ENCODE measurements at regions not wholly inside any gene's neighbourhood (a gene's known extent, or its start where the extent isn't known, plus 50 kb on each side); places are given as distances from the start of the nearest gene placed in this dataset.
"Not testable (repeated sequence)": the region's sequence is repeated elsewhere in the genome, so short reads cannot be mapped to it uniquely, and the experiment has no call there.

GRCh38 chr13:50618206-50618605 is 225.3 kb downstream of the DLEU7 start:
- no peak for DNase-seq

DNA sequence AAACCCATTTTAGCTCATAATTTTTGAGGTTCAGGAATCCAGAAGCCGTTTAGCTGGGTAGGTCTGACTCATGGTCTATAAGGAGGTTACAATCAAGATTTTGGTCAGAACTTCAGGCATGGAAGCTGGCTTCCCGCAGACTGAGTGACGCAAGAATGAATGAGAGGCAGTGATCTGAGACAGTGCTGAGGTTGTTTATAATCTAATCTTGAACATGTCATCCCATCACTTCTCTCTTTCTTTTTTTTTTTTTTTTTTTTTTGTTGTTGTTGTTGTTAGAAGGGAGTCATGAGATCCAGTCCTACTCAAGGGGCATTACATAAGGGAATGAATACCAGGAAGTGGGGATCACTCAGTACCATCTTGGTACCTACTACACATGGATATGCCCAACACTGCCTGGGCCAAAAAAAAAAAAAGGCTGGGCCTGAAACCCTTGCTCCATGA is 217.4 kb downstream of the DLEU7 start:
- no peak for DNase-seq

GRCh38 chr13:50627111-50627510 is 216.4 kb downstream of the DLEU7 start:
- no peak for DNase-seq

- DNase-seq = not testable (repeated sequence)
These were observed 215.0 kb downstream of the DLEU7 start for GRCh38 chr13:50628512-50628911.

- no peak for DNase-seq
These were observed 214.0 kb downstream of the DLEU7 start for GRCh38 chr13:50629497-50629896.

- no peak for DNase-seq
These were observed 213.5 kb downstream of the DLEU7 start for GRCh38 chr13:50629966-50630365.

GRCh38 chr13:50631041-50631440 is 212.5 kb downstream of the DLEU7 start:
- no peak for DNase-seq

DNA sequence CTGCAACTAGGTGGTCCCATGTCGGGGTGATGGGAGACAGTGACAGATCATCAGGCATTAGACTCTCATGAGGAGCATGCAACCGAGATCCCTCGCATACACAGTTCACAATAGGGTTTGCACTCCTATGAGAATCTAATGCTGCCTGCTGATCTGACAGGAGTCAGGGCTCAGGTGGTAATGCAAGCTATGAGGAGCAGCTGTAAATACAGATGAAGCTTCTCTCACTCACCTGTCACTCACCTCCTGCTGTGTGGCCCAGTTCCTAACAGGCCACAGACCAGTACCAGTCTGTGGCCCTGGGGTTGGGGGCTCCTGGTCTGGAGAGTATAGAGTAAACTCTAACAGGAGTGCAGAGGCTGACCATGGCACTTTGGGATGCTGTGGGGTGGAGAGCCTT is 209.2 kb downstream of the DLEU7 start:
- no peak for DNase-seq

DNA sequence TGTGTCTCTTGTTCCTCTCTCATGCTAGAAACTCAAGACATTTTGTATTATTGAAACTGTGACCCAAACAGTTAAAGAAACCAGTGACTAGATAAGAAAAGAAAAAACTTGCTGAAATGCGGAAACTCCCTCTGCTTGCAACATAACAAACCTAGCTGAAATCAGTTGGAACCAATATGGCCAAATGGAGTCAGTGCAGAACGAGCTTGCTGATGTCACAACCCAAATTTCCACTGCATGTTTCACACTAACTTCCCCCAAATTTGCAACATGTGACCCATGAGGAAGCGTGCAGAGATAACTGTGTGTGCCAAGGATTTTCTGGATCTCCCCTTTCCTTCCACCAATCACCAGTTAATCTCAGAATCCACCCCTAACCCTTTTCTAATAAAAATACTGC is 208.0 kb downstream of the DLEU7 start:
- no peak for DNase-seq

DNA sequence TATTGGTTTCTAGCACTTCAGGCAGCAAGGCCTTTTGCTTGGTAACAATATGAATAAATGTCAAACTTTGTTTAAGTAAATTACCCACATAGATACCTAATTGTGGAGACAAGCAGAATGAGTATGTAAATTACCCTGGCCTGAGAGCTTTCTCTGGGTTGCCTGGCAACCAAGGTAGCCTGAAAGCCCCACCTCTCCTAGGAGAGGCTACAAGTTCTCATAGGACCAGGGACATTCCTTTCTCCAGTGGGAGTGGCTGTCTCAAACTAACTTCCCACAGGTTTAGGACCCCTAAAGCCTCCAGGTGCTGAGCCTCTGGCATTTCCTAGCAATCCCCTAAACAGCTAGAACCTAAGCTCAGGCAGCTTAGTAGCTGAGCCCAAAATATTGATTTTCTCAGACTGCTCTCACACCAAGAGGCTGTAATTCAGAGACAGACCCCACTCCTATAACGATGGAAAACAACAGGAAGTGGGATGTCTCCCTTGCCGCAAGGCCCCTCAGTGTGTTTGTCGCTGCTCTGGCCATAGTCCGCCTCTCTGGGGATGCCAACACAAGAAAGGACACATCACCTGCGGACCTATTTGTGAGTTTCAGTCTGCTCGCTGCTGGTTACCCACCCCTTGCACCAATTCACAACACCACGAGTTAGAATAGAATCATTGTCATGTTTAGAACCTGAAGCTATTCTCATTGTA is 207.3 kb downstream of the DLEU7 start:
- no peak for DNase-seq

- no peak for DNase-seq
These were observed 200.4 kb downstream of the DLEU7 start for GRCh38 chr13:50643060-50643459.

DNA sequence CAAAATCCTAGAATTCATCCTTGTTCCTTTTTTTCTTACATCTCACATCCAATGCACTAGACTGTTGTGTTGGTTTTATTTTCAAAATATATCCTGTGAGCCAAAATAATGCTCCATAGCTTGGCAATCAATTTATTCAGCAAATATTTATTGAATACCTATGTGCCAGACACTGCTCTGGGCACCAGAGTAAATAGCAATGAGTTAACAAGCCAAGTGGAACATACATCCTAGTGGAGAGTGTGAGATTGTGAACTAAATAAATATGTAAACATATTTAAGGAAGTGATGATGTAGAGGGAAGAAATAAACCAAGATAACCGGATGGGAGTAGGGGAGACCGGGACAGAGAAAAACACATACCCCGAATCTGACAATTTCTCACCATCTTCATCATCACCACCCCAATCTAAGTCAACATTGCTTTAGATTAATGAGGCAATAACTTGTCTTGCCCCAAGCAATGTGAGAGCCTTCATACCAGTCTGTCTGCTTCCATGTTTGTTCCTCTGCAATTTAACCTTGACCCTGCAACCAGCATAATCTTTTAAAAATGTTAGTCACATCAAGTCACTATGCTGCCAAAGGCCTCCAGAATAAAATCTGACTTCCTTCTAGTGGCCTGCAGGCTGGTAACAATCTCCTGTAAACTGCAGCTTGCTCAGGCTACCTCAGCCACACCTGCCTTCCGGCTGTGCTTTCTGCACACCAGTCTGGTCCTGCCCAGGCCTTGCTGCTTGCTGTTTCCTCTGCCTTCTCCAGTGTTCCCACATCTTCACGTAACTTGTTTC is 199.2 kb downstream of the DLEU7 start:
- DNase-seq = no peak

- no peak for DNase-seq
These were observed 198.4 kb downstream of the DLEU7 start for GRCh38 chr13:50645092-50645491.

DNA sequence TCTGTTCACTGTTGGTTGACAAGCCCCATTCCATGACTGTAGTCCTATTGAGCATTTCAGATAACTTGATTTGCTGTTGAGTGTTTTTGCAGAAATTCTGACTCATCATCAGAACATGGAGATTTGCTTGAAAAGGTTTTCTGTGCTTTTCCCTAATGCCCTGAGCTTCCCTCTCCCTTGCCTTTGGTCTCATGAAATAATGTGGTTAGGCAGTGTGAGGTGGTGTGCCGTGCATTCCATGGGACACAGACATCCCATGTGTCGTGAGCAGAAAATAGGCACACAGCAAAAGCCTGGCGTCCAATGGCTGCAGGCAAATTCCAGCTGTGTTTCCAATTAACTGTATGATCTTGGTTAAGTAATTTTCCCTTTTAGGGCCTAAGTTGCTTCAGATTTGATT is 197.4 kb downstream of the DLEU7 start:
- no peak for DNase-seq

DNA sequence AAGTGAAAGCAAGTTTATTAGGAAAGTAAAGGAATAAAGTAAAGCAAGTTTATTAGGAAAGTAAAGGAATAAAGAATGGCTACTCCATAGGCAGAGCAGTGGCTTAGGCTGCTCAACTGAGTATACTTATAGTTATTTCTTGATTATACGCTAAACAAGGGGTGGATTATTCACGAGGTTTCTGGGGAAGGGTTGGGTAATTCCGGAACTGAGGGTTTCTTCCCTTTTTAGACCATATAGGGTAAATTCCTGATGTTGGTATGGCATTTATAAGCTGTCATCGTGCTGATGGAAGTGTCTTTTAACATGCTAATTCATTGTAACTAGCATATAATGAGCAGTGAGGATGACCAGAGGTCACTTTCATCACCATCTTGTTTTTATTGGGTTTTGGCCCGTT is 194.3 kb downstream of the DLEU7 start:
- no peak for DNase-seq

DNA sequence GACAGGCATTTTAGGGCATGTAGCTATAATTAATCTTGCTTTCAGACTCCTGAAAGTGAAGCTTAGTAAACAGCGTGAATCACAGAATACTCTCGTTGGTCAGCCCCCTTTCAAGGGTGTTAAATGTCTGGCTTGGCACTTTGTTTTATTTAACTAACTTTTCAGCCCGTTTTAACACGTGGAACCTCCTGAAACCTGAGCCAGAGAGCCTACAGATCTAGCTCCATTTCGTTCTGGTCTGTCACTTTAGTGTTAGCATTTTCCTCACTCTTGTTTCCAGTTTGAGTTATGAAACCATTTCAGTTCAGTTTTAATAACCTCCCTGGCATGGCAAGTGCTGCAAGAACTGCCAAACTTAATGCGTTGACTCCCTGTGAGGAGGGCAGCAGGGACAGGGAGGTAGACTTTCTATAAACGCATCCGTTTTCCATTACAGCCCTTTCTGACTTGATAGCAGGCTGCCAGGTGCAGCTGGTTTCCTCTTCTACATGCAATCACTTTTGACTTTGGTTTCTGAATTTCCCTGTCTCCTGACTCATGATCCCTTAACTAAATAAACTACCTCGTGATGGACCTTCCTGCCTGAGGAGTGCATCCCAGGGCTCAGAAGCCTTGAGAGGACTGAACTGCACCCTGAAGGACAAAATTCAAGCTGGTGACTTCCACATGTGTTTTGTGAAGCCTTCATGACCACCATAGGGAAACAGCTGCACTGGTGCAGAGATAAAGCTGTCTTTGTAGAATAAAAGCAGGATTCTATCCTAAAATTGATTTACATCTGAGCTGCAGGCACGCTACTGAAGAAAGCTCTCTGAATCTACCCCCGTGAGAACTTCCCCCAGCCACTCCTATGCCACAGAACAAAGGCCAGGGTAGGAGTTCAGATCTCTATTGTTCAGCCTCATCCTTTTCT is 192.6 kb downstream of the DLEU7 start:
- no peak for DNase-seq

- no peak for DNase-seq
These were observed 191.6 kb downstream of the DLEU7 start for GRCh38 chr13:50651922-50652321.

- no peak for DNase-seq
These were observed 189.2 kb downstream of the DLEU7 start for GRCh38 chr13:50654331-50654730.

DNA sequence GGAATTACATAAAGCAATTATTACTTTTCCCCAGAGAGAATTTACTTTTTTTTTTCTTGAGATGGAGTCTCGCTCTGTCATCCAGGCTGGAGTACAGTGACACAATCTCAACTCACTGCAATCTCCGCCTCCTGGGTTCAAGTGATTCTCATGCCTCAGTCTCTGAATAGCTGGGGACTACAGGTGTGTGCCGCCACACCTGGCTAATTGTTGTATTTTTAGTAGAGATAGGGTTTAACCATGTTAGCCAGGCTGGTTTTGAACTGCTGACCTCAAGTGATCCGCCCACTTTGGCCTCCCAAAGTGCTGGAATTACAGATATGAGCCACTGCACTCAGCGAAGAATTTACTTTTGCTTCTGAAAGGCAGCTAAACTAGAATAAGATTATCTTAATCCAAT is 181.6 kb downstream of the DLEU7 start:
- DNase-seq = not testable (repeated sequence)

- no peak for DNase-seq
These were observed 178.5 kb downstream of the DLEU7 start for GRCh38 chr13:50664951-50665350.

GRCh38 chr13:50668049-50668448 is 175.4 kb downstream of the DLEU7 start:
- DNase-seq = no peak

DNA sequence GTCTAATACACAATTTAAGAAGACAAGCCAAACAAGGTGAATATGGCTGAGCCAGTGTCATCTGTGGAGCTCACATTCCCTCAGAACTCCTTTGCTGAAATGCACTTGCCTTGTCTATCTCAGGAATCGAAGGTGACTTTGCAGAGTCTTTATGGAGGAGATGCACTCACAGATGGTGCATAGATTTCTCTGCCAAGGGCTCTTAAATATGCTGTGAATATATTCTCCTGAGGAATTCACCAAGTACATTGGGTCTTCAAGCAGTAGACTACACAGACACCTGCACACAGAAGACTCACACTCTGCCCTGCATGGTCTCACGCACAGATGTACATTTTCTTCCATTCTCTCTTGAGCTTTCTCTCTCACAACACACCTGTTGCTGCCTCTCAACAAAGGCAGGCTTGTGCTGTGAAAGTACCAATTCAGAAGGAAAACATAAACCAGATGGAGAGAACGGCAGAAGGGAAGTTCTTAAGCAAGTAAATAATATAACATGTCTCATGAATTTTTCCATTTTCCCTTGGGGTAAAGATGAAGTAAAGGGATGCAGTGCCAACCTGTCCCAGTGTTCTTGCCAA is 174.7 kb downstream of the DLEU7 start:
- DNase-seq = no peak

- DNase-seq = no peak
These were observed 173.2 kb downstream of the DLEU7 start for GRCh38 chr13:50670272-50670671.
